ENCODE measurements at regions not wholly inside any gene's neighbourhood (a gene's known extent, or its start where the extent isn't known, plus 50 kb on each side); places are given as distances from the start of the nearest gene placed in this dataset.

GRCh38 chr10:107357033-107357432 lies 192.5 kb upstream of the SORCS1 start:
- Mint-ChIP-seq H3K36me3 (no peaks in the 10 kb centered on the region), H3K27ac (no peak overlapping the region), H3K4me3 (no peak overlapping the region), H3K27me3 (ENCODE audit: low read depth) (no peaks in the 10 kb centered on the region), H3K4me1 (no peaks in the 10 kb centered on the region), H3K9me3 (peaks cover 8% of the 10 kb centered on the region; the same call in 1 of the 2 replicates)
- TF ChIP-seq FOXJ3 (CRISPR knock-in tag; IDR thresholded peaks at IDR 0.05; ENCODE audit: borderline replicate concordance), result no peak
- no peak for TF ChIP-seq ESRRA (CRISPR knock-in tag; IDR thresholded peaks at IDR 0.05; ENCODE audit: borderline replicate concordance)
- TF ChIP-seq ZNF396 (CRISPR knock-in tag; IDR thresholded peaks at IDR 0.05; ENCODE audit: borderline replicate concordance), result no peak
- TF ChIP-seq NR3C1 (CRISPR knock-in tag; conservative IDR thresholded peaks at IDR 0.05; ENCODE audit: low read depth), result no peak
- no peak for TF ChIP-seq CDX4 (CRISPR knock-in tag; IDR thresholded peaks at IDR 0.05; ENCODE audit: borderline replicate concordance)
- no peak for TF ChIP-seq GABPB1 (CRISPR knock-in tag; IDR thresholded peaks at IDR 0.05)
- no peak for TF ChIP-seq PRDM15 (CRISPR knock-in tag; IDR thresholded peaks at IDR 0.05)
- no peak for TF ChIP-seq ZNF263 (CRISPR knock-in tag; IDR thresholded peaks at IDR 0.05; ENCODE audit: low read depth)
- TF ChIP-seq, protein P1, sequence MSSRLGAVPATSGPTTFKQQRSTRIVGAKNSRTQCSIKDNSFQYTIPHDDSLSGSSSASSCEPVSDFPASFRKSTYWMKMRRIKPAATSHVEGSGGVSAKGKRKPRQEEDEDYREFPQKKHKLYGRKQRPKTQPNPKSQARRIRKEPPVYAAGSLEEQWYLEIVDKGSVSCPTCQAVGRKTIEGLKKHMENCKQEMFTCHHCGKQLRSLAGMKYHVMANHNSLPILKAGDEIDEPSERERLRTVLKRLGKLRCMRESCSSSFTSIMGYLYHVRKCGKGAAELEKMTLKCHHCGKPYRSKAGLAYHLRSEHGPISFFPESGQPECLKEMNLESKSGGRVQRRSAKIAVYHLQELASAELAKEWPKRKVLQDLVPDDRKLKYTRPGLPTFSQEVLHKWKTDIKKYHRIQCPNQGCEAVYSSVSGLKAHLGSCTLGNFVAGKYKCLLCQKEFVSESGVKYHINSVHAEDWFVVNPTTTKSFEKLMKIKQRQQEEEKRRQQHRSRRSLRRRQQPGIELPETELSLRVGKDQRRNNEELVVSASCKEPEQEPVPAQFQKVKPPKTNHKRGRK (CRISPR knock-in tag; IDR thresholded peaks at IDR 0.05; ENCODE audit: borderline replicate concordance), result no peak
- no peak for TF ChIP-seq ZNF317 (CRISPR knock-in tag; IDR thresholded peaks at IDR 0.05; ENCODE audit: borderline replicate concordance, low read depth)
- no peak for TF ChIP-seq NFE2L1 (CRISPR knock-in tag; IDR thresholded peaks at IDR 0.05)
- TF ChIP-seq NR1H2 (CRISPR knock-in tag; IDR thresholded peaks at IDR 0.05), result no peak
- no peak for TF ChIP-seq ZNF425 (CRISPR knock-in tag; conservative IDR thresholded peaks at IDR 0.05)
- TF ChIP-seq SOX15 (CRISPR knock-in tag; IDR thresholded peaks at IDR 0.05), result no peak
- TF ChIP-seq, protein P2, sequence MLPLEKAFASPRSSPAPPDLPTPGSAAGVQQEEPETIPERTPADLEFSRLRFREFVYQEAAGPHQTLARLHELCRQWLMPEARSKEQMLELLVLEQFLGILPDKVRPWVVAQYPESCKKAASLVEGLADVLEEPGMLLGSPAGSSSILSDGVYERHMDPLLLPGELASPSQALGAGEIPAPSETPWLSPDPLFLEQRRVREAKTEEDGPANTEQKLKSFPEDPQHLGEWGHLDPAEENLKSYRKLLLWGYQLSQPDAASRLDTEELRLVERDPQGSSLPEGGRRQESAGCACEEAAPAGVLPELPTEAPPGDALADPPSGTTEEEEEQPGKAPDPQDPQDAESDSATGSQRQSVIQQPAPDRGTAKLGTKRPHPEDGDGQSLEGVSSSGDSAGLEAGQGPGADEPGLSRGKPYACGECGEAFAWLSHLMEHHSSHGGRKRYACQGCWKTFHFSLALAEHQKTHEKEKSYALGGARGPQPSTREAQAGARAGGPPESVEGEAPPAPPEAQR (CRISPR knock-in tag; IDR thresholded peaks at IDR 0.05), result no peak
- no peak for TF ChIP-seq ZNF423 (CRISPR knock-in tag; IDR thresholded peaks at IDR 0.05)
- TF ChIP-seq MXD4 (CRISPR knock-in tag; IDR thresholded peaks at IDR 0.05; ENCODE audit: borderline replicate concordance), result no peak
- no peak for TF ChIP-seq JAZF1 (CRISPR knock-in tag; IDR thresholded peaks at IDR 0.05)
- TF ChIP-seq MYBL2 (CRISPR knock-in tag; IDR thresholded peaks at IDR 0.05), result no peak
- DNase-seq (ENCODE audit: low spot score) (no peak), ATAC-seq (no peak)
- POLR2A ChIA-PET, result no interaction called here
- CTCF ChIA-PET, result no interaction called here

All from WTC11 (cell line).